Activated naive CD4-positive, alpha-beta T cell treated with anti-CD3 and anti-CD28 coated beads, Interleukin-2, amount 50 U/mL, for 24 hours (primary cell): ENCODE measurements at regions not wholly inside any gene's neighbourhood (a gene's known extent, or its start where the extent isn't known, plus 50 kb on each side); places are given as distances from the start of the nearest gene placed in this dataset.
A peak's percentile ranks its signal among the peaks of the same experiment; 100 is the strongest.

ENCODE experiments used
- H3K27ac Mint-ChIP-seq: one replicate; pipeline ENCODE4 v1.8.0; 2021; ENCODE audit warnings: mild to moderate bottlenecking, mixed read lengths
- H3K27me3 Mint-ChIP-seq: one replicate; pipeline ENCODE4 v1.8.0; 2021; ENCODE audit warnings: mixed read lengths
- H3K36me3 Mint-ChIP-seq: one replicate; pipeline ENCODE4 v1.8.0; 2021; ENCODE audit warnings: mixed read lengths
- H3K4me1 Mint-ChIP-seq: one replicate; pipeline ENCODE4 v1.8.0; 2021; ENCODE audit warnings: mixed read lengths
- H3K4me3 Mint-ChIP-seq: one replicate; pipeline ENCODE4 v1.8.0; 2021; ENCODE audit warnings: mild to moderate bottlenecking, mixed read lengths
- H3K9me3 Mint-ChIP-seq: one replicate; pipeline ENCODE4 v1.8.0; 2021; ENCODE audit warnings: mixed read lengths

- Mint-ChIP-seq H3K4me3 (no peak overlapping the region), H3K36me3 (peaks cover 2% of the 10 kb centered on the region), H3K27me3 (peaks cover 66% of the 10 kb centered on the region), H3K9me3 (peaks cover 4% of the 10 kb centered on the region), H3K27ac (peak overlapping the region; percentile 81), H3K4me1 (peaks cover 35% of the 10 kb centered on the region)
Observed at GRCh38 chr5:138658676-138659075, 83.5 kb upstream of the HSPA9 start.

- Mint-ChIP-seq H3K36me3 (peaks cover 2% of the 10 kb centered on the region), H3K9me3 (peaks cover 4% of the 10 kb centered on the region), H3K27ac (peak overlapping the region; percentile 86), H3K4me1 (peaks cover 30% of the 10 kb centered on the region), H3K4me3 (no peak overlapping the region), H3K27me3 (peaks cover 61% of the 10 kb centered on the region)
Observed at GRCh38 chr5:138657360-138657759, 82.2 kb upstream of the HSPA9 start.

- H3K9me3 Mint-ChIP-seq: peaks cover 4% of the 10 kb centered on the region
Observed at GRCh38 chr5:138656916-138657315, 81.7 kb upstream of the HSPA9 start.

GRCh38 chr5:138655530-138656190 is 80.5 kb upstream of the HSPA9 start:
- H3K27ac Mint-ChIP-seq: peak overlapping the region; percentile 35

More at GRCh38 chr5:138656916-138657315, 81.7 kb upstream of the HSPA9 start:
- peaks cover 59% of the 10 kb centered on the region for H3K27me3 Mint-ChIP-seq
- H3K36me3 Mint-ChIP-seq: peaks cover 2% of the 10 kb centered on the region
- H3K27ac Mint-ChIP-seq: peak overlapping the region; percentile 86
- peaks cover 29% of the 10 kb centered on the region for H3K4me1 Mint-ChIP-seq
- H3K4me3 Mint-ChIP-seq: no peak overlapping the region

GRCh38 chr5:138654281-138654867 is 79.2 kb upstream of the HSPA9 start:
- H3K27ac Mint-ChIP-seq: peak overlapping the region; percentile 95
- peaks cover 4% of the 10 kb centered on the region for H3K9me3 Mint-ChIP-seq
- peak overlapping the region; percentile 79 for H3K4me3 Mint-ChIP-seq
- H3K4me1 Mint-ChIP-seq: peaks cover 30% of the 10 kb centered on the region
- peaks cover 55% of the 10 kb centered on the region for H3K27me3 Mint-ChIP-seq
- peaks cover 2% of the 10 kb centered on the region for H3K36me3 Mint-ChIP-seq

More at GRCh38 chr5:138655530-138656190, 80.5 kb upstream of the HSPA9 start:
- Mint-ChIP-seq H3K4me1 (peaks cover 26% of the 10 kb centered on the region), H3K9me3 (peaks cover 4% of the 10 kb centered on the region), H3K36me3 (peaks cover 2% of the 10 kb centered on the region), H3K27me3 (peaks cover 58% of the 10 kb centered on the region), H3K4me3 (no peak overlapping the region)

GRCh38 chr5:138653502-138653901 is 78.3 kb upstream of the HSPA9 start:
- peaks cover 56% of the 10 kb centered on the region for H3K27me3 Mint-ChIP-seq
- H3K27ac Mint-ChIP-seq: peak overlapping the region; percentile 59
- peaks cover 4% of the 10 kb centered on the region for H3K9me3 Mint-ChIP-seq
- peaks cover 30% of the 10 kb centered on the region for H3K4me1 Mint-ChIP-seq
- peaks cover 2% of the 10 kb centered on the region for H3K36me3 Mint-ChIP-seq
- H3K4me3 Mint-ChIP-seq: peak overlapping the region; percentile 0

- H3K36me3 Mint-ChIP-seq: peaks cover 2% of the 10 kb centered on the region
- peaks cover 60% of the 10 kb centered on the region for H3K27me3 Mint-ChIP-seq
- H3K9me3 Mint-ChIP-seq: peaks cover 4% of the 10 kb centered on the region
- no peak overlapping the region for H3K4me3 Mint-ChIP-seq
- peak overlapping the region; percentile 56 for H3K27ac Mint-ChIP-seq
- peaks cover 30% of the 10 kb centered on the region for H3K4me1 Mint-ChIP-seq
Observed at GRCh38 chr5:138651767-138652117, 76.5 kb upstream of the HSPA9 start.

GRCh38 chr5:138651058-138651766 is 76.0 kb upstream of the HSPA9 start:
- peaks cover 30% of the 10 kb centered on the region for H3K4me1 Mint-ChIP-seq
- peaks cover 61% of the 10 kb centered on the region for H3K27me3 Mint-ChIP-seq
- no peak overlapping the region for H3K4me3 Mint-ChIP-seq
- H3K27ac Mint-ChIP-seq: peak overlapping the region; percentile 56
- peaks cover 4% of the 10 kb centered on the region for H3K9me3 Mint-ChIP-seq
- peaks cover 2% of the 10 kb centered on the region for H3K36me3 Mint-ChIP-seq

GRCh38 chr5:138650196-138650595 is 75.0 kb upstream of the HSPA9 start:
- Mint-ChIP-seq H3K27ac (no peak overlapping the region), H3K9me3 (peaks cover 4% of the 10 kb centered on the region), H3K4me3 (no peak overlapping the region), H3K4me1 (peaks cover 27% of the 10 kb centered on the region), H3K27me3 (peaks cover 61% of the 10 kb centered on the region), H3K36me3 (peaks cover 2% of the 10 kb centered on the region)

- H3K9me3 Mint-ChIP-seq: peaks cover 2% of the 10 kb centered on the region
- no peak overlapping the region for H3K27ac Mint-ChIP-seq
- peaks cover 60% of the 10 kb centered on the region for H3K27me3 Mint-ChIP-seq
- peaks cover 23% of the 10 kb centered on the region for H3K4me1 Mint-ChIP-seq
- H3K4me3 Mint-ChIP-seq: no peak overlapping the region
- peaks cover 2% of the 10 kb centered on the region for H3K36me3 Mint-ChIP-seq
Observed at GRCh38 chr5:138649775-138650174, 74.6 kb upstream of the HSPA9 start.

GRCh38 chr5:138649316-138649720 is 74.1 kb upstream of the HSPA9 start:
- no peaks in the 10 kb centered on the region for H3K9me3 Mint-ChIP-seq
- H3K27ac Mint-ChIP-seq: no peak overlapping the region
- H3K4me1 Mint-ChIP-seq: peaks cover 18% of the 10 kb centered on the region
- peaks cover 63% of the 10 kb centered on the region for H3K27me3 Mint-ChIP-seq
- H3K4me3 Mint-ChIP-seq: no peak overlapping the region
- no peaks in the 10 kb centered on the region for H3K36me3 Mint-ChIP-seq

- peaks cover 61% of the 10 kb centered on the region for H3K27me3 Mint-ChIP-seq
Observed at GRCh38 chr5:138648841-138649240, 73.6 kb upstream of the HSPA9 start.

GRCh38 chr5:138647794-138648410 is 72.7 kb upstream of the HSPA9 start:
- H3K4me1 Mint-ChIP-seq: peaks cover 4% of the 10 kb centered on the region
- no peak overlapping the region for H3K4me3 Mint-ChIP-seq
- H3K27me3 Mint-ChIP-seq: peaks cover 68% of the 10 kb centered on the region
- H3K9me3 Mint-ChIP-seq: no peaks in the 10 kb centered on the region
- peak overlapping the region; percentile 65 for H3K27ac Mint-ChIP-seq
- H3K36me3 Mint-ChIP-seq: no peaks in the 10 kb centered on the region

More at GRCh38 chr5:138648841-138649240, 73.6 kb upstream of the HSPA9 start:
- Mint-ChIP-seq H3K27ac (no peak overlapping the region), H3K36me3 (no peaks in the 10 kb centered on the region), H3K9me3 (no peaks in the 10 kb centered on the region), H3K4me3 (no peak overlapping the region), H3K4me1 (peaks cover 13% of the 10 kb centered on the region)

GRCh38 chr5:138647261-138647788 is 72.1 kb upstream of the HSPA9 start:
- Mint-ChIP-seq H3K4me1 (peaks cover 4% of the 10 kb centered on the region), H3K36me3 (no peaks in the 10 kb centered on the region), H3K4me3 (no peak overlapping the region), H3K27me3 (peaks cover 65% of the 10 kb centered on the region), H3K27ac (peak overlapping the region; percentile 65), H3K9me3 (no peaks in the 10 kb centered on the region)

- H3K27ac Mint-ChIP-seq: no peak overlapping the region
- H3K4me1 Mint-ChIP-seq: peaks cover 4% of the 10 kb centered on the region
- H3K9me3 Mint-ChIP-seq: no peaks in the 10 kb centered on the region
- no peak overlapping the region for H3K4me3 Mint-ChIP-seq
- no peaks in the 10 kb centered on the region for H3K36me3 Mint-ChIP-seq
- peaks cover 67% of the 10 kb centered on the region for H3K27me3 Mint-ChIP-seq
Observed at GRCh38 chr5:138646671-138647070, 71.5 kb upstream of the HSPA9 start.
